Myocyte (in vitro differentiated cells): ENCODE measurements at regions not wholly inside any gene's neighbourhood (a gene's known extent, or its start where the extent isn't known, plus 50 kb on each side); places are given as distances from the start of the nearest gene placed in this dataset.

Experiments used
- DNase-seq: peaks from one replicate; pipeline ENCODE4 v3.0.0-alpha.2; 2012; ENCODE audit warnings: low read depth

GRCh38 chr18:11215216-11215615 is 65.8 kb upstream of the PIEZO2 start:
- no peak for DNase-seq

GRCh38 chr18:11204020-11204419 is 54.7 kb upstream of the PIEZO2 start:
- no peak for DNase-seq

- no peak for DNase-seq
Observed at GRCh38 chr18:11199477-11199876, 50.1 kb upstream of the PIEZO2 start.
